ENCODE measurements at regions not wholly inside any gene's neighbourhood (a gene's known extent, or its start where the extent isn't known, plus 50 kb on each side); places are given as distances from the start of the nearest gene placed in this dataset.

DNA sequence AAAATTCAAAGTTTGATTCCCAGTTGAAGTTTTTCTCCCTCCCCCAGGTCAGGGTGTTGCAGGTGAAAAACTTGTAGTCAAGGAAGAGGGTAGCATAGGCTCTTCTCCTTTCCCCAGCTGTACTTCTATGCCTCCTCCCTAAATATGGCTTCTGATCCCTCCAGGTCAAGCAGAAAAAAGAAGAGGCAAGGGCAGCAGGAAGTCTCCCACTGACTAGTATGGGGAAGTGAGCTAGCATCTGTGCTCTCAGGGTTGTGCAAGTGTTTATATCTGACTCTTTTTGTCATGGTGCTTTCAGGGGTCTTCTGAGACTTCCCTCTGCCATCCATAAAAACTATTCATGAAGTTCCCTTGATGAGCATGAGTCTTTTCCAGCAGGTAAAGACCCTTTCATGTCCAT is 76.0 kb downstream of the ATPSCKMT start:
- FAIRE-seq (no peak), DNase-seq (ENCODE audit: low read depth in 1 of 2, low spot score in 1 of 2) (no peak), ATAC-seq (no peak)
- TF ChIP-seq, protein P1, sequence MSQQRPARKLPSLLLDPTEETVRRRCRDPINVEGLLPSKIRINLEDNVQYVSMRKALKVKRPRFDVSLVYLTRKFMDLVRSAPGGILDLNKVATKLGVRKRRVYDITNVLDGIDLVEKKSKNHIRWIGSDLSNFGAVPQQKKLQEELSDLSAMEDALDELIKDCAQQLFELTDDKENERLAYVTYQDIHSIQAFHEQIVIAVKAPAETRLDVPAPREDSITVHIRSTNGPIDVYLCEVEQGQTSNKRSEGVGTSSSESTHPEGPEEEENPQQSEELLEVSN (IDR thresholded peaks at IDR 0.05; ENCODE audit: borderline replicate concordance, low read depth), result no peak
- TF ChIP-seq, protein P2, sequence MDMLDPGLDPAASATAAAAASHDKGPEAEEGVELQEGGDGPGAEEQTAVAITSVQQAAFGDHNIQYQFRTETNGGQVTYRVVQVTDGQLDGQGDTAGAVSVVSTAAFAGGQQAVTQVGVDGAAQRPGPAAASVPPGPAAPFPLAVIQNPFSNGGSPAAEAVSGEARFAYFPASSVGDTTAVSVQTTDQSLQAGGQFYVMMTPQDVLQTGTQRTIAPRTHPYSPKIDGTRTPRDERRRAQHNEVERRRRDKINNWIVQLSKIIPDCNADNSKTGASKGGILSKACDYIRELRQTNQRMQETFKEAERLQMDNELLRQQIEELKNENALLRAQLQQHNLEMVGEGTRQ (IDR thresholded peaks at IDR 0.05), result no peak
- no peak for TF ChIP-seq ZC3H11A (IDR thresholded peaks at IDR 0.05)
- TF ChIP-seq ZSCAN20 (CRISPR knock-in tag; IDR thresholded peaks at IDR 0.05), result no peak
- TF ChIP-seq ZNF302 (CRISPR knock-in tag; IDR thresholded peaks at IDR 0.05), result no peak
- TF ChIP-seq, protein P3, sequence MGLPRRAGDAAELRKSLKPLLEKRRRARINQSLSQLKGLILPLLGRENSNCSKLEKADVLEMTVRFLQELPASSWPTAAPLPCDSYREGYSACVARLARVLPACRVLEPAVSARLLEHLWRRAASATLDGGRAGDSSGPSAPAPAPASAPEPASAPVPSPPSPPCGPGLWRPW (IDR thresholded peaks at IDR 0.05), result no peak
- no peak overlapping the region for H3K4me3 ChIP-seq
- H3K4me1 ChIP-seq, result no peaks in the 10 kb centered on the region
- H3K9me3 ChIP-seq, result no peaks in the 10 kb centered on the region
- POLR2A ChIA-PET, result no interaction called here
- no peak overlapping the region for H3K27ac ChIP-seq
- H3K4me2 ChIP-seq, result no peak overlapping the region
- CTCF ChIA-PET, result no interaction called here

DNA sequence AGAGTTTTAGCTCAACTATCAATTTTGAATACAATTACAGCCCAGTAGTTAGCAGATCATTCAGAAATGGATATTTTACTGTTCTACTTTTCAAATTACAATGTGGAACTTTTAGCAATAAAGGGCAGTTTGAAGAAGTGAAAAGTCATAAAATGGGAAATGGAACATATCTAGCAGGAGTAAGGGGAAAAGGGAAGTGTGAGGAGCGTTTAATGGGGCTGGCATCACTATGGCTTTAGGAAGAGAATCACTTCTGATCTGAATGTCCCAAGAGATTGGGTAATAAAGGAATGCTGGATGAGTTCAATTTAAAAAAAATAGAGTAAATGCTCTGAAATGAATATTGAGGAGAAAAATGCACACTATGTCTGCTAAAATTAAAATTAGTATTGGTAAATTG is 77.4 kb downstream of the ATPSCKMT start:
- H3K27ac ChIP-seq, result no peak overlapping the region
- no peak for DNase-seq (ENCODE audit: low read depth in 1 of 2, low spot score in 1 of 2)
- no peaks in the 10 kb centered on the region for H3K9me3 ChIP-seq
- no peak for FAIRE-seq
- POLR2A ChIA-PET, result no interaction called here
- H3K4me3 ChIP-seq, result no peak overlapping the region
- H3K4me1 ChIP-seq, result no peaks in the 10 kb centered on the region
- CTCF ChIA-PET, result no interaction called here
- WGBS (ENCODE audit: missing lambda C conversion rate), result 9% methylated on average over 1 of the region's 1 CpG
- H3K4me2 ChIP-seq, result no peak overlapping the region
- ATAC-seq, result no peak
- TF ChIP-seq EHMT2 (IDR thresholded peaks at IDR 0.05; ENCODE audit: low read depth), result no peak
- TF ChIP-seq MAZ (IDR thresholded peaks at IDR 0.05; ENCODE audit: borderline replicate concordance, low read depth, low read length), result no peak
- no peak for TF ChIP-seq SREBF2 (IDR thresholded peaks at IDR 0.05)
- TF ChIP-seq CEBPB (IDR thresholded peaks at IDR 0.05), result no peak
- no peak for TF ChIP-seq RAD21 (conservative IDR thresholded peaks at IDR 0.05 in 1 of 2, IDR thresholded peaks at IDR 0.05 in 1 of 2)
- TF ChIP-seq KDM1A (IDR thresholded peaks at IDR 0.05; ENCODE audit: low read depth), result no peak
- TF ChIP-seq, protein P4, sequence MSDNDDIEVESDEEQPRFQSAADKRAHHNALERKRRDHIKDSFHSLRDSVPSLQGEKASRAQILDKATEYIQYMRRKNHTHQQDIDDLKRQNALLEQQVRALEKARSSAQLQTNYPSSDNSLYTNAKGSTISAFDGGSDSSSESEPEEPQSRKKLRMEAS (IDR thresholded peaks at IDR 0.05), result no peak
- TF ChIP-seq PHF8 (IDR thresholded peaks at IDR 0.05; ENCODE audit: borderline replicate concordance, low read depth), result no peak
- TF ChIP-seq RFX5 (IDR thresholded peaks at IDR 0.05), result no peak
- no peak for TF ChIP-seq HOXB13 (CRISPR knock-in tag; IDR thresholded peaks at IDR 0.05; ENCODE audit: low read depth)
- TF ChIP-seq KDM5A (IDR thresholded peaks at IDR 0.05), result no peak
- TF ChIP-seq, protein P5, sequence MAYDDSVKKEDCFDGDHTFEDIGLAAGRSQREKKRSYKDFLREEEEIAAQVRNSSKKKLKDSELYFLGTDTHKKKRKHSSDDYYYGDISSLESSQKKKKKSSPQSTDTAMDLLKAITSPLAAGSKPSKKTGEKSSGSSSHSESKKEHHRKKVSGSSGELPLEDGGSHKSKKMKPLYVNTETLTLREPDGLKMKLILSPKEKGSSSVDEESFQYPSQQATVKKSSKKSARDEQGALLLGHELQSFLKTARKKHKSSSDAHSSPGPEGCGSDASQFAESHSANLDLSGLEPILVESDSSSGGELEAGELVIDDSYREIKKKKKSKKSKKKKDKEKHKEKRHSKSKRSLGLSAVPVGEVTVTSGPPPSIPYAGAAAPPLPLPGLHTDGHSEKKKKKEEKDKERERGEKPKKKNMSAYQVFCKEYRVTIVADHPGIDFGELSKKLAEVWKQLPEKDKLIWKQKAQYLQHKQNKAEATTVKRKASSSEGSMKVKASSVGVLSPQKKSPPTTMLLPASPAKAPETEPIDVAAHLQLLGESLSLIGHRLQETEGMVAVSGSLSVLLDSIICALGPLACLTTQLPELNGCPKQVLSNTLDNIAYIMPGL (CRISPR knock-in tag; IDR thresholded peaks at IDR 0.05; ENCODE audit: borderline replicate concordance), result no peak
- TF ChIP-seq JUNB (IDR thresholded peaks at IDR 0.05), result no peak
- TF ChIP-seq, protein P6, sequence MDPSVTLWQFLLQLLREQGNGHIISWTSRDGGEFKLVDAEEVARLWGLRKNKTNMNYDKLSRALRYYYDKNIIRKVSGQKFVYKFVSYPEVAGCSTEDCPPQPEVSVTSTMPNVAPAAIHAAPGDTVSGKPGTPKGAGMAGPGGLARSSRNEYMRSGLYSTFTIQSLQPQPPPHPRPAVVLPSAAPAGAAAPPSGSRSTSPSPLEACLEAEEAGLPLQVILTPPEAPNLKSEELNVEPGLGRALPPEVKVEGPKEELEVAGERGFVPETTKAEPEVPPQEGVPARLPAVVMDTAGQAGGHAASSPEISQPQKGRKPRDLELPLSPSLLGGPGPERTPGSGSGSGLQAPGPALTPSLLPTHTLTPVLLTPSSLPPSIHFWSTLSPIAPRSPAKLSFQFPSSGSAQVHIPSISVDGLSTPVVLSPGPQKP (IDR thresholded peaks at IDR 0.05; ENCODE audit: low read depth, low read length), result no peak
- TF ChIP-seq HDAC2 (IDR thresholded peaks at IDR 0.05), result no peak
- TF ChIP-seq, protein P7, sequence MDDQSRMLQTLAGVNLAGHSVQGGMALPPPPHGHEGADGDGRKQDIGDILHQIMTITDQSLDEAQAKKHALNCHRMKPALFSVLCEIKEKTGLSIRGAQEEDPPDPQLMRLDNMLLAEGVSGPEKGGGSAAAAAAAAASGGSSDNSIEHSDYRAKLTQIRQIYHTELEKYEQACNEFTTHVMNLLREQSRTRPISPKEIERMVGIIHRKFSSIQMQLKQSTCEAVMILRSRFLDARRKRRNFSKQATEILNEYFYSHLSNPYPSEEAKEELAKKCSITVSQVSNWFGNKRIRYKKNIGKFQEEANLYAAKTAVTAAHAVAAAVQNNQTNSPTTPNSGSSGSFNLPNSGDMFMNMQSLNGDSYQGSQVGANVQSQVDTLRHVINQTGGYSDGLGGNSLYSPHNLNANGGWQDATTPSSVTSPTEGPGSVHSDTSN (IDR thresholded peaks at IDR 0.05), result no peak
- no peak for TF ChIP-seq CBX2 (IDR thresholded peaks at IDR 0.05; ENCODE audit: borderline replicate concordance, low read depth)
- no peak for TF ChIP-seq FOXS1 (CRISPR knock-in tag; IDR thresholded peaks at IDR 0.05)
- TF ChIP-seq CBX8 (IDR thresholded peaks at IDR 0.05), result no peak
